ENCODE measurements at regions not wholly inside any gene's neighbourhood (a gene's known extent, or its start where the extent isn't known, plus 50 kb on each side); places are given as distances from the start of the nearest gene placed in this dataset.

DNA sequence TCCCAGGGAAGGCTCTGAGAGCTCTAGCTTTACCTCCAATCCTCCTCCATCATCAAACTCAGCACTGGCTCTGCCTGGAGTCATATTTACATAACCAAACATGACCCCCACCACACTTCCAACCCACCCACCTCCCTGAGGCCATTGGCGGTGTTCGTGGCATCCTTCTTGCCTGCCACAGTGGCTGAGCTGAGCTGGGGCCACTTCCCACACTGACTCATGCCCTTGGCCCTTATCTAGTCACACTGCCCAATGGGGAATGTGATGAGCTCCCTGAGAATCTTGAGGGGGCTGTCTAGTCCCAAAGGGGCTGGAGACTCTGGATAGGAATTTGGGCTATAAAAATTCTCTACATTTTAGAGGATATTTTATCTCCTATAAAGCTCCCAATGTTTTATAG lies 230.9 kb upstream of the IRF2BP2 start:
- Mint-ChIP-seq H3K27me3 (ENCODE audit: low read depth, poor library complexity) (peaks cover 4% of the 10 kb centered on the region), H3K36me3 (ENCODE audit: low read depth) (peaks cover 6% of the 10 kb centered on the region), H3K9me3 (peaks cover 41% of the 10 kb centered on the region), H3K27ac (no peak overlapping the region), H3K4me3 (no peak overlapping the region), H3K4me1 (peaks cover 28% of the 10 kb centered on the region)
- no peak for TF ChIP-seq CTCF (IDR thresholded peaks at IDR 0.05)
- no peak for DNase-seq

GRCh38 chr1:234840253-234840652 lies 230.3 kb upstream of the IRF2BP2 start:
- no peak for DNase-seq
- Mint-ChIP-seq H3K27me3 (ENCODE audit: low read depth, poor library complexity) (peaks cover 4% of the 10 kb centered on the region), H3K27ac (no peak overlapping the region), H3K36me3 (ENCODE audit: low read depth) (peaks cover under 1% of the 10 kb centered on the region), H3K9me3 (peaks cover 35% of the 10 kb centered on the region), H3K4me3 (no peak overlapping the region), H3K4me1 (peaks cover 28% of the 10 kb centered on the region)
- no peak for TF ChIP-seq CTCF (IDR thresholded peaks at IDR 0.05)

DNA sequence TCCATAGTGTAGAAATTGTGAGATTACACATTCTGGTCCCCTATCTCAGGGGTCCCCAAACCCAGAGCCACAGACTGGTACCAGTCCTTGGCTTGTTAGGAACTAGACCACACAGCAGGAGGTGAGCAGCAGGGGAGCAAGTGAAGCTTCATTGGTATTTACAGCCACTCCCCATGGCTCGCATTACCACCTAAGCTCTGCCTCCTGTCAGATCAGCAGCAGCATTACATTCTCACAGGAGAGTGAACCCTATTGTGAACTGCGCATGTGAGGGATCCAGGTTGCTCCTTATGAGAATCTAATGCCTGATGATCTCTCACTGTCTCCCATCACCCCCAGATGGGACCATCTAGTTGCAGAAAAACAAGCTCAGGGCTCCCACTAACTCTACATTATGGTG lies 229.7 kb upstream of the IRF2BP2 start:
- Mint-ChIP-seq H3K27me3 (ENCODE audit: low read depth, poor library complexity) (peaks cover 5% of the 10 kb centered on the region), H3K9me3 (peaks cover 31% of the 10 kb centered on the region), H3K4me1 (peaks cover 24% of the 10 kb centered on the region), H3K4me3 (no peak overlapping the region), H3K36me3 (ENCODE audit: low read depth) (no peaks in the 10 kb centered on the region), H3K27ac (no peak overlapping the region)
- no peak for DNase-seq
- TF ChIP-seq CTCF (IDR thresholded peaks at IDR 0.05): no peak

DNA sequence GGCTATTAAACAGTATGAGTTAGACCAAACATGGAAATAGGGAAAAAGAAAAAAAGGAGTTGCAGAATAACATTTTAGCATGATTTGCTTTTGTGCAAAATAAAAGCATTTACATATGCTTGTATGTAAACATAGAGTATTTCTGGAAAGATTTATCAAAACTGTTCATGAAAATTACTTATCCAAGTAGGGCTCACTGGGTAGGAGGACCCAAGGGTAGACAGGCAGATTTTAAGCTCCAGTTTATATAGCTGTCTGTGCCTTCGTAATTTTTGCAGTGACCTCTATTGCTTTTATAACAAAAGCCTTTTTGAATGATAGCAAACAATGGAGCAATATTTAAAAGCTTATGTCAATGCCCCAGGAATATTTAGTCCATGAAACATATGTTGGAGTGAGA lies 228.8 kb upstream of the IRF2BP2 start:
- Mint-ChIP-seq H3K27me3 (ENCODE audit: low read depth, poor library complexity) (peaks cover 7% of the 10 kb centered on the region), H3K4me3 (no peak overlapping the region), H3K4me1 (peaks cover 20% of the 10 kb centered on the region), H3K27ac (no peak overlapping the region), H3K36me3 (ENCODE audit: low read depth) (no peaks in the 10 kb centered on the region), H3K9me3 (peaks cover 36% of the 10 kb centered on the region)
- TF ChIP-seq CTCF (IDR thresholded peaks at IDR 0.05): no peak
- no peak for DNase-seq

GRCh38 chr1:234838182-234838581 lies 228.2 kb upstream of the IRF2BP2 start:
- peaks cover 5% of the 10 kb centered on the region for H3K27me3 Mint-ChIP-seq (ENCODE audit: low read depth, poor library complexity)
- peaks cover 19% of the 10 kb centered on the region for H3K4me1 Mint-ChIP-seq
- H3K27ac Mint-ChIP-seq: no peak overlapping the region
- no peaks in the 10 kb centered on the region for H3K36me3 Mint-ChIP-seq (ENCODE audit: low read depth)
- no peak for TF ChIP-seq CTCF (IDR thresholded peaks at IDR 0.05)
- DNase-seq: no peak
- H3K9me3 Mint-ChIP-seq: peaks cover 37% of the 10 kb centered on the region
- no peak overlapping the region for H3K4me3 Mint-ChIP-seq

GRCh38 chr1:234837713-234838112 lies 227.7 kb upstream of the IRF2BP2 start:
- TF ChIP-seq CTCF (IDR thresholded peaks at IDR 0.05): no peak
- Mint-ChIP-seq H3K36me3 (ENCODE audit: low read depth) (no peaks in the 10 kb centered on the region), H3K4me1 (peaks cover 18% of the 10 kb centered on the region), H3K27me3 (ENCODE audit: low read depth, poor library complexity) (peaks cover 3% of the 10 kb centered on the region), H3K4me3 (no peak overlapping the region), H3K9me3 (peaks cover 37% of the 10 kb centered on the region), H3K27ac (no peak overlapping the region)
- DNase-seq: no peak

Measured in nephron progenitor cell (in vitro differentiated cells).